EH (cell line): ENCODE measurements at regions not wholly inside any gene's neighbourhood (a gene's known extent, or its start where the extent isn't known, plus 50 kb on each side); places are given as distances from the start of the nearest gene placed in this dataset.
"Not testable (repeated sequence)": the region's sequence is repeated elsewhere in the genome, so short reads cannot be mapped to it uniquely, and the experiment has no call there.

ENCODE experiments used
- DNase-seq: peaks from one replicate; pipeline ENCODE4 v3.0.0-alpha.2; 2015; ENCODE audit warnings: low read depth

DNA sequence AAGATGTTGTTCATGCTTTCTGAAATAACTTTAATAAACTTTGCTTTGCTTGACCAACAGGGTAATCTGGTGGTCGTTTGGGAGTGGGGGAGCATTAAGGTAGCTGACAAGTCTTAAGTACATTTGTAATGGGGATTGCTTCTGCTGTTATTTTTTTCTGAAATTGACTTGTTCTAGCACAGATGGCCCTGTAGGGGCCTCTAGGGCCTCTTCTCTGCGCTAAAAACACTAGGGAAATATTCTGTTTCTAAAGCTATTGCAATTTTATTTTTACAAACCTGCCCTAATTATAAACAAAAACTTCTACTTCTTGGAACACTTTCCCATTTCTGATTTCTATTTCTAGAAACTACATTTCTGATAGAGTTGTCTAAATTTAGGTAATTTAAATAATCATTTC lies 191.3 kb upstream of the KCNJ3 start:
- DNase-seq: no peak

DNA sequence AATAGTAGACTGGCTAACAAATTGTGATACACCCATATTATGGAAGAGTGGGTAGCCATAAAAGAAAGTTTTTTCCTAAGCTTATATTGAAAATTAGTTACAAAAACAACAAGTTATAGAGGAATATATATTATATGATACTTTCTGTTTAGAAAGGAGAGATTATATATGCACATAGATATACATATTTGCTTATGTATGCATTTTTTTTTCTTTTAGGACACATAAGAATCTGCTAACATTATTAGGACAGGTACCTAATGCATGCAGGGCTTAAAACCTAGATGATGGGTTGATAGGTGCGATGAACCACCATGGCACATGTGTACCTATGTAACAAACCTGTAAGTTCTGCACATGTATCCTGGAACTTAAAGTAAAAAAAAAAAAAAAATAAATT lies 179.6 kb upstream of the KCNJ3 start:
- DNase-seq: no peak

- DNase-seq: not testable (repeated sequence)
Observed at GRCh38 chr2:154520951-154521350, 177.5 kb upstream of the KCNJ3 start.

- DNase-seq: no peak
Observed at GRCh38 chr2:154526234-154526633, 172.3 kb upstream of the KCNJ3 start.

DNA sequence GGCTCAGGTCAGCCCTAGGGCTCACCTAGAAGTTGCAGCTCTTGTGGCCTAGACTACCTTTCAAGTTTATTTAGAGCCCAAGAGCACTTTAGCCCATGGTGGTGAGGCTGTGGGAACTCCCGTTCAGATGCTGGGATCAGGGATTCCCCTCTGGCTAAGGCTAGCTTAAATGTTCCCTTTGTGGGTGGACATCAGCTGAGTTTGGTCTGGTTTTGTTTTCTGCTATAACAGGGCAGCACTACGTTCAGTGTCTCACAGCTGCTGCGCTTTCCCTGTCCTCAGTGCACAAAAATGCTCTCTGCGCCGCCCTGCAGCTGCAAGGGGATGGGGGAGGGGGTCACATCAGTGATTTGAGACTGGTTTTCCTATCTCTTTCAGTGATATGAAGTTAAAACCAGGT lies 170.5 kb upstream of the KCNJ3 start:
- no peak for DNase-seq

GRCh38 chr2:154532004-154532403 lies 166.5 kb upstream of the KCNJ3 start:
- DNase-seq: no peak

DNA sequence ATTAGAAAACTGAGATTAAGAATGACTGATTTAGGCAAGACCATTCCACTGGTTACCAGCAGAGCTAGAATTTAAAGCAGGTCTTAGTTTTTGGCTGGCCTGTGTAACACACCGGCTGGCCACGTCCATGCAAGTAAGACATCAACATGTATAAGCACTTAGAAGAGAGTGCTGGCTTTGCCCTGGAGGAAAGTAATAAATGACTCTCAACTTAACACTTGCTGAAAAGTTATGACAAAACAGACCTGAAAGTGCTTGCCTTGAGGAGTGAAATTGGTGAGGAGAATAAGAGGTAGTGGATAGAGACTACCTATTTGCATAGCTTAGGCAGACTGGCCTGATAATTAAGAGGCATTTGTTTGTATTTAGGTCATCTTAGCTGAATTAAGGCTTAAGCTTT lies 165.7 kb upstream of the KCNJ3 start:
- no peak for DNase-seq

GRCh38 chr2:154533300-154533940 lies 165.1 kb upstream of the KCNJ3 start:
- no peak for DNase-seq

GRCh38 chr2:154537024-154537423 lies 161.5 kb upstream of the KCNJ3 start:
- no peak for DNase-seq

DNA sequence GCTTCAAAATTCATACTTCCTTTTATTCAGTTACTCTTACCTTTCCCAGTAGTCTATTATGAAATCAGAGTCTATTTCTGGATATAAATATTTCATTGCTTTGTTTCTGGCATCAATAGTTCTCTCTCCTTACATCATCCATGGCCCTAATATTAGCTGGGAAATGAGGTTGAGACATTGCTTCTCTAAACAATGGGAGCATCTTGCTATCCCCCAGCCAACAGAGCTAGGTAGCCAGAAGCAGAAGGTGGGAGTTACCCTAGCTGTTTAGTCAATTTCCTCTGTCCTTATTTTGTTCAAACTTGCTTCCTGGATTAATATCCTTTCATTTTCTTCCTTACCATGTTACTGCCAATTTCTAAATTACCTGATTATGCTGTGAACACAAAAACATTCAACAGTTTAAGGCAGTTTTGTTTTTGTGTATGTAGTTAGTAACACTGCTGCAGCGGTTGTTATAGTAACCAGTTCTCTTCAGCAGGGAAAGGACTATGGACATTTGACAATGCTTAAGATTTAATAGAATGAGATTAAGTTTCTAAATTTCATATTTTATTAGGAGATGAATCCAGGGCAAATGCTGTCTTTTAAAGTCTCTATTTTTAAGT lies 160.5 kb upstream of the KCNJ3 start:
- DNase-seq: no peak

DNA sequence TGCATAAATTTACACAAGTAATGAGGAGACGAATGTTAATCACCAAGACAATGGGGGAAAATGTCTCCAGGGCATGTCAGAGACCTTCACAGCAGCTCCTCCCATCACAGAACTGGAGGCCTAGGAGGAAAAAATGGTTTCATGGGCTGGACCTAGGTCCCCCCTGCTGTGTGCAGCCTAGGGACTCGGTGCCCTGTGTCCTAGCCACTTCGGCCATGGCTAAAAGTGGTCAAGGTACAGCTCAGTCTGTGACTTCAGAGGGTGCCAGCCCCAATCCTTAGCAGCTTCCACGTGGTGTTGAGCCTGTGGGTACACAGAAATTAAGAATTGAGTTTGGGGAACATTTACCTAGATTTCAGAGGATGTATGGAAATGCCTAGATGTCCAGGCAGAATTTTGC lies 152.2 kb upstream of the KCNJ3 start:
- DNase-seq: no peak

DNA sequence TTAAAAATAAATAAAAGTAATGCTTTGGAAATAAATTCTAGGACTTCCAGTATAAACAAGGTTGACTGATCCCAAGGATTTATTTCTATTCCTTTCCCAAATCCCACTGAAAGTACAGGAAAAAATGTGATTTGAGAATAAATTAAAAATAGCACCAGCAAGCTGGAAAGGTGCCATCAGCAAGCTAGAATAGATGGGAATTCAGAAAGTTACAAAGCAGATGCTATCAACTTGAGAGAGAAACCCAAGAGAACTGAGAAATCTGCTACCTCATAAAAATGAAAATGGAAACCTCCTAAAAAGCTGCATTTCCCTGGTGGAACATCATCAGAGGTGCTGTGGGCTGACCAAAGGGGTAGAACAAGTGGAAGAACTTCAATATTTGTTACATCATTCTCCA lies 148.6 kb upstream of the KCNJ3 start:
- no peak for DNase-seq

DNA sequence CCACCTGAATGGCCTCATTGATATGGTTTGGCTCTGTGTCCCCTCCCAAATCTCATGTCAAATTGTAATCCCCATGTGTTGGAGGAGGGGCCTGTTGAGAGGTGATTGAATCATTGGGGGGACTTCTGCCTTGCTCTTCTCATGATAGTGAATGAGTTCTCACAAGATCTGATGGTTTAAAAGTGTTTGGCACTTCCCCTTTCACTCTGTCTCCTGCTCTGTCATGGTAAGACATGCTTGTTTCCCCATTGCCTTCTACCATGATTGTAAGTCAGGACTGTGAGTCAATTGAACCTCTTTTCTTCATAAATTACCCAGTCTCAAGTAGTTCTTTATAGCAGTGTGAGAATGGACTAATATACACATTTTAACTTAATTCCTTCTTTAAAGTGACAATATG lies 146.8 kb upstream of the KCNJ3 start:
- no peak for DNase-seq

GRCh38 chr2:154554046-154554445 lies 144.4 kb upstream of the KCNJ3 start:
- DNase-seq: no peak

DNA sequence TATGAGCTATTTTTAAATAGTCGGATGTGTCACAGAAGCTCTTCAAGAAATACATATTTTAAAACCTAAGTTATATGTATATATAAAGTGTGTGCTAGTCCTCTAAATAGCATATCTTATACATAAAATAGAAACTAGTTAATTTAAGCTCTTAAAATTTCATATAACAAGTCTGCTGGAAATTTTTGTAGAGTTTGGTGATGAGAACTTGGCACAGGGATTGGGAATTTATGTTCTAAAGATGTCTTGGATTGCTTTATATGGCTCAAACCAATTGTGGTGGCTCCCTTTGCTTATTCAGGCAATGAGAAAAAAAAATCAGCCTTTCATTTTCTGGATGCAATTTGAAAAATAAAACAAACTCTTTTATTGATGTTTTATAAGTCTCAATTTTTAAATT lies 142.8 kb upstream of the KCNJ3 start:
- no peak for DNase-seq

DNA sequence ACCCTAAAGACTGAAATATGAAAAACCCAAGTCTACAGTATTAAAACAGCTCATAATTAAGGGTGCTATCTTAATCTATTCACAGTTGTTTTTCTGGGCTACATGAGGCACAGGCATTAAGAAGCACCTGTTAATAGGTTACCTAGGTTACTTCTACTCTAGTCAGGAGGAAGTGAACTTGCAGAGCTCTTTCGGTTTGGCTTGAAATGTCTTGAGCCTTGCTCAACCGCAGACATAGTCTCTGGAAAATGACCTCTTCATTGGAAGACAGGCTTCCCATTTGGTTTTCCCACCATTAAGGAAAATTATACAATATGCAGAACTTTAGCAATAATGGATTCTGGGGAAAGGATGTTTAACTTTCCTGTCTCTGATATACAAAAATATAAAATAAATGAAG lies 142.3 kb upstream of the KCNJ3 start:
- DNase-seq: no peak

DNA sequence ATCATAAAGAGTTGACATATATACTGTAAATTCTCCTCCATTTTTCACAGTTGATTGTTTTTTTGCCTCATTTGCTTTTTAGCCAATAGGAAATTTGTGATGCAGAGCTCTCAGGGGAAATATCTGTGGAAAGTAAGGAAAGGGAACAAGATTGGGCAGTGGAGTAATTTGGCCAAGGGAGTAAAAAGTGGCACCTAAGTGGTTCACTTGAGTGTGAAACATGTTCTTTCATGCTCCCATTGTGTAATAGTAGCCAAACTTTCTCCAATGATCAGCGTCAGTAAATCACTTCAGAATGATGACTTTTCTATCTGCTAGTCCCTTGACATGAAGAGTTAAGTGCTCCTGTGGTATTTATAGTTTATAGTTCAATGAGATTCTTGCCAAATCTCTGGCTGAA lies 141.9 kb upstream of the KCNJ3 start:
- DNase-seq: no peak

DNA sequence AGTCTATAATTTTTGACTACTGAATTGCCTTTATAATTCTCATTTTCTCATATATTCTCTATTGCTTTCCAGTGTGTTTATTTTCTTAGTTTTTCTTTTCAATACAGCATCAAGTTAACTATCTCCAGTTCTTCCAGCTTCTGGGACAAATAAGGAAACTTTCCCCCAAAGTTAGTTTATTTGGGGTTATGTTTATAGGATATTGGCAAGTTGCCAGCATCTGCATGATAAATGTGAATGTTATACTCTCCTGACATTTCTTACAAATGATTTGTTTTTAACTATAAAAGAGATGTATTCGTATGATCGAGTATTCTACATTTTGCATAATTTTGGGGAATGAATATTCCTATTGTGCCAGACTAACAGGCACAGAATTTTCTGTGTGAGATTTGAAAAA lies 140.6 kb upstream of the KCNJ3 start:
- no peak for DNase-seq

DNA sequence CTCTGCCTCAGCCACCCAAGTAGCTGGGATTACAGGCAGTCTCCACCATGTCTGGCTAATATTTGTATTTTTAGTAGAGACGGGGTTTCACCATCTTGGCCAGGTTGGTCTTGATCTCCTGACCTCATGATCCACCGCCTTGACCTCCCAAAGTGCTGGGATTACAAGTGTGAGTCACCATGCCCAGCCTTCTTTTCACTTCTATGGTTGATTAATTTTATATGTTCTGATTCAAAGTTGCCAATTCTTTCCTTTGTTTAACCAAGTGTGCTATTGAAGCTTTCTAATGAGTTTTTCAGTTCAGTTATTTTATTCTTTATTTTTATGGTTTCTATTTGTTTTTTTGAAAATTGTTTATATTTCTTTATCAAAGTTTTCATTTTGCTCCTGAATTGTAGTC lies 133.1 kb upstream of the KCNJ3 start:
- DNase-seq: no peak

DNA sequence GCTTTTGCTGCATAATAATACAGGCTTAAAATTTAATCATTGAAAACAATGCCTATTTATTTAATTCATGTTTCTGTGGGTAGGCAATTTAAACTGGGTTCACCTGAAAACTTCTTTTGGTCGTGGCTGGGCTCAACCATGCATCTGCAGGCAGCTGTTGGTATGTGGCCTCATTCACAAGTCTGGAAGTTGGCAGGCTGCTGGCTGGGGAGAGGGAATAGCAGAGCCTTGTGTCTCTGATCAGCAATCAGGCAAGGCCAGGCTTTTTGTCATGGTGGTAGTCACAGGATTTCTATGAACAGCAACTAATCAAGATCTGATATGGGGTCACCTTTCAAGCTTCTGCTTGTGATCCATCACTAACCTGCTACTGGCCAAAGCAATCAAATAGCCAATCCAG lies 130.1 kb upstream of the KCNJ3 start:
- DNase-seq: no peak

- no peak for DNase-seq
Observed at GRCh38 chr2:154570501-154570900, 128.0 kb upstream of the KCNJ3 start.

DNA sequence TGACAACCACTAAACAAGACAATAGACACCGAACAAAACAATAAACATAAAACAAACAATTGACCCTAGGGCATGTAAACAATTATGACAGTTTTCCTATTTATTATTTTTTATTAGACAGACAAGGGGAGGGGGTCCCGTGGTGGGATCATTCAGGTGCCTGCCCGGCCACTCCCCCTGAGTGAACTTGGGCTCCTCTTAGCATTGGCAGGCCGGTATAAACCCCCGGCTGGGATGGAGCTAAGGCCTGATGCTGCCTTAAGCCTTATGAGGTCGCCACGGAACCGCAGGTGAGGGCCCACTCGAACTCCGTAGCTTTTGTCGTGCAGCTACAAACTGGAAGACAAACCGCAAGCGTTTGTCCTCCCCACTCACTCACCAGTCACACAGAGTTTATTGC lies 121.8 kb upstream of the KCNJ3 start:
- DNase-seq: not testable (repeated sequence)

DNA sequence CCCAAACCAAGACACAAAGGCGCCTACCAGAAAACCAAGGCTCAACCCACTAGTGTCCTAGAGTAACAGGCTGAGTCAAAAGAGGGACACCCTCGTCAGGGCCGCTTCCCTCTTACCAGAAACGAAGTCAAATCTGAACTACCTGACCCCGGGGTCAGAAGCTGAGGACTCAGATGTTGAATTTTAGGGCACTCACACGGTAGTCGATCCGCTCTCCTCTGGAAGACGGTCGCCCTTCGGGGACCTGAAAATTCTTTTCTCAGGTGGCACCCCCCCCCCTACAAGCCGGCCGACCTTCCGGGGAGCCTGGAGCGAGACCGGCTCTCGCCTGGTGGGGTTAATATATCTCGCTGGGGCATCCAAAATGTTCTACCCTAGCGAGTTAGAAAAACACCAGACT lies 121.1 kb upstream of the KCNJ3 start:
- DNase-seq: no peak

GRCh38 chr2:154580767-154581166 lies 117.7 kb upstream of the KCNJ3 start:
- DNase-seq: no peak
